ENCODE measurements at regions not wholly inside any gene's neighbourhood (a gene's known extent, or its start where the extent isn't known, plus 50 kb on each side); places are given as distances from the start of the nearest gene placed in this dataset.
A peak's percentile ranks its signal among the peaks of the same experiment; 100 is the strongest.

DNA sequence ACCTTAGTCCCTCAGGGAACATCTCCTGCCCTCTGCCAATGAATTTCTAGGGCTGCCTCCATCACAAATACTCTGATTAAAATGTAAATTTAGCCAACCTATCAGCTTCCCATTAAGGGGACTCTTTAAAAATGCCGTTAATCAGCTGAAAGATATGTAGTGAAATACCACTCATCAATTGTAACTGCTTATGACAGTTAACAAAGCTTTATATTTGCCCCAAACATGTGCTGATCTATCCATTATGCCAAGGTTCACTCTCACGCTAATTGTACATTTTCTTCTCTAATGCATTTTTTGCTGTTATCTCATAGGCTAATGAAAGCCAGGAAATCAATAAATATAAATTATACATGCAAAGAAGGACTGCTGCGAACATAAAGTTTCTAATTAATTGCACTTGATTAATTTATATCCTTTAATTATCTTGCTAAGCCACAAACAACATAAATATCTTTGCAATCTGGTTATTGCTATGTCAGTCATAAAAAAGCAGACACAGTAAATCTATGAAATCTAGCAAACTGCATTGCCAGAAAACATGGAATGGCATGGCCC lies 601.4 kb upstream of the SALL1 start:
- DNase-seq (ENCODE audit: low read depth) = no peak

DNA sequence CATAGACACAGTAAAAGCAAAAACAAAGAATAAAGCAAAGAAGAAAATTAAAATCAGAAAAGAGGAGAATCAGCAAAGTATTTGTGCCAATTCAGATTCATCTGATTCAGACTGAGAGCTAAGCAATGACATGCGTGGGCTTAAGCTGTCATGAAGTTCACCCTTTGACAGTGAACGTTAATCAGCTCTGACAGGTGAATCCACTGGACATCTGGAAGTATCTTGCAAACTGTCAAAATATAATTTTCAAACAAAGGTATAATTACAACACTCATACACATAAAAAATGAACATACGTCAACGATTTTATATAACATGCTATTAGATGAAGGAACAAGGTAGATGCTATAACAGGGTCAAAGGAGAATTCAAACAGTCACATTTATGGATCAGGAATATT lies 596.3 kb upstream of the SALL1 start:
- DNase-seq (ENCODE audit: low read depth) = no peak

DNA sequence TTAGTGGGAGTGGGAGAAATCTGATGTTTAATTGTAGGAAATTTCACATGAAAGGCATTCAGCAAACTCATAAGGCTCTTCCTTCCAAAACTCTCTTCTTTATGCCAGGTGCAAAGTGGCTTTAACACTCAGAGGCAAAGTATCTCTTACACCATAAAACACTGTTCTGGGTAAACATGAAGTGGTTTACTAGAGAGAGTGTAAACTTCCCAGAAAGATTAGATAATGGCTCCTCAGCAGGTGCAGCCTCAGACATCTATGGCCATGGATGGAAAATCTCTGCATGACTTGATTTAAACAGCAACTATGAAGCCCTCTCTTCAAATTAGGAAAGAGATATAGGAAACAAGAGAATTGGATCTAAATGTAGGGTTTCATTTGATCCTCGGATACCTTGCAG lies 583.1 kb upstream of the SALL1 start:
- no peak for DNase-seq (ENCODE audit: low read depth)

DNA sequence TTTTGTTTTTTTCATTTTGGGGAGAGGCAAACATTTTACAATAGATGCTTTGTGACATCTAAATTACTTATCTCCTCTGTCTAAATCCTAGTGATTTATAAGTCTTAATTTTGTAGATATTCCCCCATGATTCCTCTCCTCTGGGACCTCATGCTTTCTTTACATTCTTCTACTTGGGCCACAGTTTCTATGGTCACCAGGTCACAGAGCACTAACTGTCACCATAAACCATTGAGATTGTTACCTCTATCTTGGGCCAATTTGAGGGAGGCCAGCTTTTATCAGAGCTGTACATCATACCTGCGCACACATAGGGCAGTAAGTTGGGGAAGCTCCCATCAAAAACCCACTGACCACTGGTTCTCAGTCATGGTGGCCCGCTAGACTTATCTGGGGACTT lies 582.1 kb upstream of the SALL1 start:
- no peak for DNase-seq (ENCODE audit: low read depth)

DNA sequence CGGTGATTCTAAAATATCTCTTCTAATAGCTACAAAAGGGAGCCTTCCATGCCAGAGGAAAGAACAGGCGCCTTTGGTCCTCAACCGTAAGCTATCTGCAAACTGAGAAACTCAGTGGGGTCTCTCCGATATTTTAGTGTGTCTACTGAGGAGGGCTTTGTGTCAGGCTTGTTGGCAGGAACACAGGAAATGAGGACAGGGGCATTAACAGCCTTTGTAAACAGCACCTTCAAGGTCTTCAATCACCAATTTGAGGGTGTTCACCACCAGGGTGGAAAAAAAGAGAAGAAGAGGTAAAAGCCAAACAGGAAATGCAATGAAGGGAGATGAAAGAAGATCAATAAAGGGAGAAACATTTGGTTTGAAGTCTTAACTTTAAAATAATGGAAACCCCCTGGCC lies 580.1 kb upstream of the SALL1 start:
- DNase-seq (ENCODE audit: low read depth) = no peak

DNA sequence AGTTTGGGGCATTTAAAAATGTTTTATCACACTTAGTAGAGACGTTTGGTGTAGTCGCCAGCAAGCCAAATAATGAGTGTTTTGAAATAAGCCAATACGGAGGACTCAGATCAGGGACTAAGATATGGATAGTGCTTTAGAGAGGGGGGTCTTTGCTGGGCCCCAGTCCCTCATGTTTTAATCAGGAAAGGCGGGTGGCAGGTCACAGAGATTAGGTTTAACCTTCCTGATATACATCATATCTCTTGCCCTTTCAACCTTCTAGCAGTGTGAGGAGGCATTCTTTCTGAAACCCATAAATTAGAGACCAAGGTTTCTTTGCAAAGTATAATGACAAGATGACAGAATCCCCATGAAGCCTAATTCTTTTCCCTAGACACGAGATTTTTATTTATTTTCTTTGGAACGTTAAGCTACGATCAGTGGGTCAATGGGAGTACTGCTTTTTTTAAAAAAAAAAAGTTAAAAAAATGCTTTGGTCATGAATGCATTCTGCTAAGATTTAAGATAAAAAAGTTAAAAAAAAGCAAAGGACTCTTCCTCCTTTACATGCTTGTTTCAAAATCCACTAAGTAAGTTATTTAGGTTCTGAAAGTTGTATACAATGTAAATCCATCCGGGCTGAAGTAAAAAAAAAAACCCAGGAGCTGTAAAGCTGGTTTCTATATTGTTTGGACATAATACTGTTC lies 572.1 kb upstream of the SALL1 start:
- no peak for DNase-seq (ENCODE audit: low read depth)

DNA sequence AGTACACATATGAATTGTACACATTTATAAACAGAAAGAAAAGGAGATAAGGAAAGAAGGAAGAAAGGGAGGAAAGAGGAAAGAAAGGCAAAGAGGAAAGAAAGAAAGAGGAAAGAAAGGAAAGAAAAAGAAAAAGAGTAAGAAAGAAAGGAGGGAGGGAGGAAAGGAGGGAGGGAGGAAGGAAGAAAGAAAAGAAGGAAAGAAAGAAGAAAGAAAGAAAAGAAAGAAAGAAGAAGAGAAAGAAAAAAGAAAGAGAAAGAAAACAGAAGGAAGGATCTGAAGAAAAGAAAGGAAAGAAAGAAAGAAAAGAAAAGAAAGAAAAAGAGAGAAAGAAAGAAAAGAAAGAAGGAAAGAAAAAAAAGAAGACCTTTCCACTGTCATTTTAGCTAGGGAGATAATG lies 571.4 kb upstream of the SALL1 start:
- DNase-seq (ENCODE audit: low read depth) = no peak

DNA sequence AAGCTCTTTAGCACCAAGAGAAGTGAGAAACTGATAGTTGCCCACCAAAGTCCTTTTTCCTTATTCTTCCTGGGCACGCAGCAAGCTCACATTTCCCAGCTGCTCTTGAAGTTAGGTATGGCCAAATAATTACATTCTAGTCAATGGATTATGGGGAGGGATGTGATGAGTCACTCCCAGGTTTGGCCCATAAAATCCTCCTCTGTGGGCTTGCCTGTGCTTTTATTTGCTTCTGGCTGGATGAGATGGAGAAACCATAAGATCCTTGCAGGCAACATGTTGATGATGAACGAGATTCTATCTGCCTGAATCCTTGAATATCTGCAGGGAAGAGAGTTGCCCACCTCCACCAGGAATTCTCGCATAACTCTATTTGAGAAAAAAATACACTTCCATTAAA lies 568.3 kb upstream of the SALL1 start:
- DNase-seq (ENCODE audit: low read depth) = peak; percentile 48

DNA sequence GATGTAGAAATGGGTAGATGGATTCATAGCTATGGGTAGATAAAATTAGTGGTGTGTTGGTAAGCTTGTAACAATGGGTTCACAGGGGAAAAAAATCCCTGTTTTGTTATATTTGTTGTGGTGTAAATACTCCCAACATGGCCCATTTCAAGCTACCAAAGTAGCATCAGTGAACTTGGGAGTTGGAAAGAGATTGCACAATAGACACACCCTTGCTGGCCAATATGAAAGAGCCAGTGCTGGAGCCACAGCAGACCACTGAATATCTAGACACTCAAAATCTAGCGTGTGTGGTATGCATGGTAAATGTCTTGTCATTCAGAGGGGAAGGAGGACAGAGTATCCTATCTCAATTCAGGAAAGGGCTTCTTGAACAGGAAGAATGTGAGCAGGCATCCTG lies 565.1 kb upstream of the SALL1 start:
- DNase-seq (ENCODE audit: low read depth) = no peak

DNA sequence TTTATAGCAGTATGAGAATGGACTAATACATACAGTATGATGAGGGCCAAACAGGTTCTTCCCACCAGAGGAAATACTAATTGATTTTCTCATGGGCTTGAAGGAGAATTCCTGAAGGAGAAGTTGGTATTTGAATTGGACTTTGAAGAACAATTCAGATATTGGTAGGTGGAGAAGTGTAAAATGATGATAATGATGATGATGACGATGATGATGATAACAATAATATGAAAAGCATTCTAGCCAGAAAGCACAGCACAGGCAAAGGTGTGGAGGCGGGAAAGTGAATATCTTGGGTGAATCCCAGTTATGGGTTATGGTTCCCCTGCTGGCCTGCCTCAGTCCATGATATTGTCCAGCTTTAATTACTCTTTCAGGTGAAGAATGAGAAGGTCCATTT lies 562.4 kb upstream of the SALL1 start:
- no peak for DNase-seq (ENCODE audit: low read depth)

DNA sequence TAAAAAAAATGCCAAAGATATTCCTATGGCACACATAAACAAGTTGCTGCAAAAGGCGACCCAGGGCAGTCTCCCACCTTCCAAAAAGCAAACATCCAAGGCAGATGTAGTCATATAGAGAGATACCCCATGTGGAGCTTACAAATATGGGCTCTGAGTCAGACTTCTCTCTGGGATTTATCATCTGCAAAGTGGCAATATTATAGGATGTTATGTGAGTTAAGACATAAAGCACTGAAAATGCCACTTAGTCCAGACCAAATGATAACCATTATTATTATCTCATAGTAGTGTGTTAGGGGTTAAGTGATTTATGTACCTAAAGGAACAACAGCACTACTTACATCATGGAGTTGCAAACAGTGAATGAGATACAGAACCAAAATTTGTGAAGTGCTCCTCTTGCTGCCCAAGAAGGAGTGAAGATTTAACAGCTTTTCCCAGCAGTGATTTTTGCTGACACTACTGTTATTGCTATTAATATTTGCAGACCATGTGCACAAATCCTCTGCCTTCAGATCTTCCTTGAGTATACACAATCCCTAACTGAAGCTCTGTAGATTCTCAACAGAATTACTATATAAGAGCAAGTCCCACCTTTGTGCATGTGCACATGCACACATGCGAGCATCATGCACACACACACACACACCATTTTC lies 560.0 kb upstream of the SALL1 start:
- DNase-seq (ENCODE audit: low read depth) = no peak

DNA sequence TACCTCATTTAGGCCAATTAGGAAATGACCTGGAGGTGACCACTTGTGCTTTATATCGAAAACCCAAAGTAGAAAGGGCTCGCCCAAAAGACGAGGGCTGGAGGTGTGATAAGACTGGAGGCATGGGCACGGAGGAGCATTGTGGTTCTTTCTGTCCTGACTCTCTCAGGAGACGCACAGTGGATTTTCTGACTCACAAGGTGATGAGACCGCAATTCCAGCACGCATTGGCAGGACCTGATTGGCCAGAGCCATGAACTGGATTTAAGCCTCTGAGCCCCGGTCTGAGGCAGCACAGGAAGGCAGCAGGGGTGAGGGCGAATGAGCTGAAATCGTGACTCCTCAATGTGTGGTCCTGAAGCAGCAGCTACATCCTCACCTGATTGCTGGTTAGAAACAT lies 559.1 kb upstream of the SALL1 start:
- peak; percentile 56 for DNase-seq (ENCODE audit: low read depth)

DNA sequence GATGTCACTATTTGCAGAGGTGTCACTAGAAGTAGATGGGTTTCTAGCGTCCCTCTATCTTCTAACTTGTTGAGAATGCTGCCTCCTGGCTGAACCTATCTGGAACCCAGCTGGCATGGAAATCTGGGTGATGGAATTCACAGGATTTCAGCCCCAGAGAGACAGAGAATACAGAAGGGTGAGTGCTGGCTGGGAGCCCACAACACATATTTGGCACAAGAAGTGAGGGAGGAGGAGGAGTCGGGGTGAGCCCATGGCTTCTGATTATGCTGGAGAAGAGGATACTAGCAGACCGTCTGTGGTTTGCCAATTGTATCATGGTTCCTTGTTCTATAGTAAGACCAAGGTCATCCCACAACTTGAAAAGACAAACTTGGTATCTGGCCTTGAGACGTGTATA lies 557.8 kb upstream of the SALL1 start:
- DNase-seq (ENCODE audit: low read depth) = no peak

DNA sequence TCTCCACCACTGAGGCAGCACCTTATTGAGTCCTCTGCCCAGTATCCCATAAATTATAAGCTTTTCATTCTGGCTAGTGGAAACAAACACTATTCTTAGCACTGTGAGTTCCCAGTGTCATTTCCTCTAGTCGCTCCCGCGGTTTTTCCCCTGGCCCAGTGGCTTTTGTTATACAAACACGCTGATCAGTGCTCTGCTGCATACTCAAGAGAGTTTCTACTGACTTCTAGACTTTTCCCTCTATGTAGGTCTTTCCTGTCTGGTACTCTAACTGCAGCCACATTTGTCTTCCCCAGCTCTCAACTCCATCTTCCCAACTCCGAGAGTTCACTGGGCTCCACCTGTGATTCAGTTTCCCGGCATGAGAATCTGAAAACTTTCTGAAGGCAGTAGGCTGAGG lies 556.6 kb upstream of the SALL1 start:
- DNase-seq (ENCODE audit: low read depth) = no peak

DNA sequence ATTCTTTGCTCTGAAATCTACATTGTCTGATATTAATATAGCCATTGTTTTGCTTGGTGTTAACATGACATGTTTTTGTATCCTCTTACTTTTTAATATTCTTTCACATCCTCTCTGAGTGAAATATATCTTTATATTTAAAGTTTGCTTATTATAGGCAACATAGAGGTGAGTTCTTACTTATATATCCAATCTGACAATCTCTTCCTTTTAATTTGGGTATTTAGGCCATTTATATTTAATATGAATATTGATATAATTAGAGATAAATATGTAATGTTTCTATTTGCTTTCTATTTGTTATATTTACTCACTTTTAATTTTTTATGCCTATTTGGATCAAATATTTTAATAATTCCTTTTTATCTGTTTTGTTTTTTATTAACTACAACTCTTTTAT lies 554.1 kb upstream of the SALL1 start:
- no peak for DNase-seq (ENCODE audit: low read depth)

DNA sequence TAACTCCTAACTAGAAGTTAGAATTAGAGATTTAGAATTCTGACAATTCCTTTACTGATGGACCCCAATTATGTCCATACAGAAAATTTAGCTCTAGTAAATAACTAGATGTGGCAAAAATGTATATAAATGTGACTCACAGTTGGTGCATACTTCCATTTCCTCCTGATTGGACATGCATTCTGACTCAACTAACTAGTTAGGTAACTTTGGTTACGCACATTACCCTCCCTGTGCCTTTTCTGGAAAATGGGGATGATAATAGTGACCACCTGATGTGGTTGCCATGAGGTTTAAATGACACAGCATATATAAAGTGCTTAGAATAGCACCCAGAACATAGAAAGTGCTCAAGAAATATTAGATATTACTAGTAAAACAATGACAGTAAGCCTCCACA lies 550.0 kb upstream of the SALL1 start:
- no peak for DNase-seq (ENCODE audit: low read depth)

DNA sequence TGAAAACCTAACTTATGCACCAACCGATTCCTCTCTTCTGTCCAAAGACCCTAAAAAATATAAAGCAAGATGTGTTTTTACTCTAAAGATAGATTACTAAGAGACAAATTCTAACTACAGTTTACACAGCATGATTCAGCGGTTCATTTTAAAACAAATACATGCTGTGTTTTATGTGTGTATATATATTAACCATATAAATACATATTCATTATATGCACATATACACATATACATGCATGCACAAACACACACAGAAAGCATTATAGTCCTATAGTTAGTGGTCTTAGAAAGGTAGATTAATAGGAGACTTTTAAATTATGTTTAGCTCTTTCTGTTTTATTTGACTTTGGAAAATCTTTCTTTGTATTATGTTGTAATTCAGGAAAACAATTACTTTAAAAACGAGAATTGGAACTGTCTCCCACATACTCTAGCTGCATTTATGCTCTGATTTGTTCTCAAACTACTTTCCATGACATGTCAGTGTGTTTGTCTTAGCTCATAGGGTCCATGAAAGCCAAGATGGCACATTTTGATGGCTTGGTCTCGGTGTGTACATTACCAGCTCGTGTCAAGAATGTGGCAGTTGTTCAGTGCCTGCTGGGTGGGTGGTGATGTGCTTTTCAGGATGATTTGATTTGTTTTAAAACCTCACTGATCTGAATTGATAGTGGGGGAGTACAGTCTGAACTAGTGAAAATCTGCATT lies 548.8 kb upstream of the SALL1 start:
- no peak for DNase-seq (ENCODE audit: low read depth)

DNA sequence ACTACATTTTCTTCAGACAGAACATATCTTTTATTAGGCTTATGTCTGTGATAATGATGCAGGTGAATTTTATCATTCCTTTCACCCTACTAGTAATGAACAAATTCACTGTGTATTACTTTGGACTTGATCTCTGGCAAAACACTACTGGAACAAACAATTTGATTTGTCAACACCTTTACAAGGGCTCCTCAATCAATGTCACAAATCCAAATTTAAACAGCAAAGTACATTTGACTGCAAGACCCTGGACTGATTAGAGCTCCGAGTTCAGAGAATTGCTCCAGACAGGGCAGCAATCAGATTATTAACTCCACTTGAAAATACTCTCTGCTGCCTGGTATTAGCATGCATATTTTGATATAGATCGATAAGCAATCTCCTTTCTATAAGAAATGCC lies 547.6 kb upstream of the SALL1 start:
- DNase-seq (ENCODE audit: low read depth) = no peak

DNA sequence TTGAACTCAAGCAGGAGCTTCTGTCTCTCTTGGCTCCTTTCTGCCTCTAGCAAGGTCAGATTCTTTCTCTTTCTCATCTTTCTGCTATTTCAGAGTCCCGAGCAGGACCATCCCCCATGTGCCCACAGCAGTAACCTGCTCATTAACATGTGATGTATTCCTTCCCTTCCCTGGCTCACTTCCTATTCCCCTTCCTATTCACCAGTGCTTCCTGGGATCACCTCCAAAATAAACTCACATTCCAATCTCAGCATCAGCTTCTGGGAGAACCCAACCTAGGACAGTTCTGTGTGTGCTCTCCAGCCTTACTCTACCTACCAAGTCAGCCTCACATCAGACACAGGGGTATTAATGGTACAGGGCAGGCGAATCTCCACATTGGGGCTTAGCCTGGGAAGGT lies 546.4 kb upstream of the SALL1 start:
- DNase-seq (ENCODE audit: low read depth) = peak; percentile 24

DNA sequence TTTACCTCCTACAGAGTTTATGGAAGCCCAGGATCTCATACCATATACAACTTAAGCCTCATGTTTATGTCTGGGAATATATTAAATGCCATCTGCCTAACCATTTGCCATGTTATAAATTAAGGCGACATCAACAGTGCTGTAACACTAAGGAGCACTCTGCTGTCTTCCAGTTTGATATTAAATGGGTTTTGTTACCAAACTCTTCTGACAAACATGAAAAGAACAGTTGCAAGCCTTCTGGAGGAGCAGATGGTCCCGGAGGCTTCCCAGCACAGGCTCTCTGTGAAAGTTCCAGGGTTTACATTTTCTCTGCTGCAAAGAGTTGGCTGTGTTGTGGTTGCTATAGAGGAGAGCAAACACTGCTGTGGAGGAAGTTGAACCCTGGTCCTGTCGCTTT lies 545.3 kb upstream of the SALL1 start:
- DNase-seq (ENCODE audit: low read depth) = no peak

DNA sequence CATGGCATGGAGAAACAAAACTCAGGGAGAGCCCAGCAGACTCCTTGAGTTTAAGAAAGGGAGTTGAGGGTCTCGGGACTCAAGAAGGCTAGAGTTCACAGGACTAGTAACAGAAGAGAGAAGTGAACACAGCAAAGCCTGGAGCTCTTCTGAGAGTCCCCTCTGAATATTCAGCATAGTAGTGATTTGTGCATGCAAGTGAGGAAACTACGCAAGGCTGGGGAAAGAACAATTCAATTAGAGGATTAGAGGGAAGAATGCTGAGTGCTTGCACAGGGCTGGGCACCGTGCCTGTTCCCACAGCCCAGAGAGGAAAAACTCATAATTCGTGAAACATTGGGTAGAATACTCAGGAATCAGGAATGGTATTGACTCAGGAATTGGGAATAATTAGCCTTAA lies 540.0 kb upstream of the SALL1 start:
- no peak for DNase-seq (ENCODE audit: low read depth)

DNA sequence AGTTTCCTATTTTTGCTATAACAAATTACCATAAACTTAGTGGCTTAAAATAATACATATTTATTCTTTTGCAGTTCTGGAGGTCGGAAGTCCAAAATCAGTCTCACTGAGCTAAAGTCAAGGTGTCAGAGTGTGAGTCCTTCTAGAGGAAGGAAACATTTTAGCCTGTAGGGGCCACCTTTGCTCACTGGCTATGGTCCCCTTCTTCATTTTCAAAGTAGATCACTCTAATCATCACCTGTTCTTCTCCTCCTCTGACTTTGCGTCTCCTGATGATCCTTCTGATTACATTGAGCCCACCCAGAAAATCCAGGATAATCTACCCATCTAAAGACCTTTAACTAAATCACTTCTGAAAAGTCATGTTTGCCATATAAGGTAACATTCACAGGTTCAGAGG lies 534.4 kb upstream of the SALL1 start:
- no peak for DNase-seq (ENCODE audit: low read depth)

DNA sequence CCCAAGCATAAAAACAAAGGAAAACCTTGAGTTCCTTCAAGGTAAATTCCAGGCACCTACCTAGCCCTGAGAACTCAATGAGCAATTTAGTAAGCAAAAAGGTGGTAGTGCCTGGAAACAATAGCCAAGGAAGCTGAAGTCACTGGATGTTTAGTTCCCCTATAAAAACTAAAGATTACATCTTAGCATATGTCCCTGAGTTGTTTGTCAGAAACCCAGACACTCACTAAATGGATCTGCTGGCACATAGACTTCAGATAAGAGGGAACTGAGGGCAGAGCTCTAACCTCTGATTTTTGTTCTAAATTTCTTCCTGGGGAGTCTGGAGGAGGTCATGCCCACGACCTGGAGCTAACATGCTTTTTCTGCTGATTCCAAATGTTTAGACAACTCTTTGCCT lies 532.8 kb upstream of the SALL1 start:
- DNase-seq (ENCODE audit: low read depth) = no peak

Measured in HT1080 (cell line).